ENCODE measurements at regions not wholly inside any gene's neighbourhood (a gene's known extent, or its start where the extent isn't known, plus 50 kb on each side); places are given as distances from the start of the nearest gene placed in this dataset.

GRCh38 chr10:130713135-130713534 is 576.9 kb downstream of the GLRX3 start:
- H3K36me3 ChIP-seq (ENCODE audit: insufficient read depth), result no peaks in the 10 kb centered on the region
- no peak overlapping the region for H3K27ac ChIP-seq (ENCODE audit: low read depth)
- Mint-ChIP-seq H3K27me3 (ENCODE audit: insufficient read depth, low read depth, poor library complexity) (peaks cover 11% of the 10 kb centered on the region), H3K36me3 (ENCODE audit: low read depth) (peaks cover 30% of the 10 kb centered on the region; the same call in 2 of the 3 replicates), H3K4me3 (no peak overlapping the region), H3K9me3 (peaks cover 95% of the 10 kb centered on the region), H3K27ac (no peak overlapping the region), H3K4me1 (no peaks in the 10 kb centered on the region)
- H2AFZ ChIP-seq, result no peak overlapping the region
- no peaks in the 10 kb centered on the region for H3K9me2 ChIP-seq (ENCODE audit: insufficient read depth)
- no peak for TF ChIP-seq CREB1 (CRISPR knock-in tag; IDR thresholded peaks at IDR 0.05; ENCODE audit: low read depth)
- TF ChIP-seq EZH2 (IDR thresholded peaks at IDR 0.05; ENCODE audit: low read depth, unreplicated experiment), result no peak
- no peak for TF ChIP-seq ZNF114 (CRISPR knock-in tag; IDR thresholded peaks at IDR 0.05)
- TF ChIP-seq STAT1 (IDR thresholded peaks at IDR 0.05; ENCODE audit: unreplicated experiment), result no peak
- no peak for TF ChIP-seq POLR2AphosphoS5 (IDR thresholded peaks at IDR 0.05; ENCODE audit: low read depth)
- TF ChIP-seq EZH2phosphoT487 (IDR thresholded peaks at IDR 0.05; ENCODE audit: unreplicated experiment), result no peak
- TF ChIP-seq, protein P1, sequence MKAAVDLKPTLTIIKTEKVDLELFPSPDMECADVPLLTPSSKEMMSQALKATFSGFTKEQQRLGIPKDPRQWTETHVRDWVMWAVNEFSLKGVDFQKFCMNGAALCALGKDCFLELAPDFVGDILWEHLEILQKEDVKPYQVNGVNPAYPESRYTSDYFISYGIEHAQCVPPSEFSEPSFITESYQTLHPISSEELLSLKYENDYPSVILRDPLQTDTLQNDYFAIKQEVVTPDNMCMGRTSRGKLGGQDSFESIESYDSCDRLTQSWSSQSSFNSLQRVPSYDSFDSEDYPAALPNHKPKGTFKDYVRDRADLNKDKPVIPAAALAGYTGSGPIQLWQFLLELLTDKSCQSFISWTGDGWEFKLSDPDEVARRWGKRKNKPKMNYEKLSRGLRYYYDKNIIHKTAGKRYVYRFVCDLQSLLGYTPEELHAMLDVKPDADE (IDR thresholded peaks at IDR 0.05), result no peak
- no peak for TF ChIP-seq JUNB (IDR thresholded peaks at IDR 0.05; ENCODE audit: unreplicated experiment)
- TF ChIP-seq ZNF462 (CRISPR knock-in tag; IDR thresholded peaks at IDR 0.05), result no peak
- no peak for TF ChIP-seq NANOG (IDR thresholded peaks at IDR 0.05; ENCODE audit: borderline replicate concordance)
- TF ChIP-seq REST (IDR thresholded peaks at IDR 0.05; ENCODE audit: unreplicated experiment), result no peak
- TF ChIP-seq CTCF (conservative IDR thresholded peaks at IDR 0.05; ENCODE audit: low read depth in 2 of 2), result no peak
- TF ChIP-seq ZNF331 (CRISPR knock-in tag; IDR thresholded peaks at IDR 0.05; ENCODE audit: low read depth), result no peak
- no peak for ATAC-seq
- H3K4me3 ChIP-seq, result no peak overlapping the region
- no peaks in the 10 kb centered on the region for H3F3A ChIP-seq (replicated peaks; ENCODE audit: low read depth)
- DNase-seq (ENCODE audit: low spot score), result no peak
- no peak overlapping the region for H3K4me2 ChIP-seq
- no peaks in the 10 kb centered on the region for H4K20me1 ChIP-seq (replicated peaks; ENCODE audit: insufficient read depth)
- H3K4me1 ChIP-seq (ENCODE audit: insufficient read depth), result no peaks in the 10 kb centered on the region
- no peaks in the 10 kb centered on the region for H3K27me3 ChIP-seq (ENCODE audit: insufficient read depth)
- H3K79me2 ChIP-seq (replicated peaks; ENCODE audit: insufficient read depth), result no peaks in the 10 kb centered on the region

Data from GM23338 (cell line).